MCF 10A (cell line): ENCODE measurements at regions not wholly inside any gene's neighbourhood (a gene's known extent, or its start where the extent isn't known, plus 50 kb on each side); places are given as distances from the start of the nearest gene placed in this dataset.

Experiments used
- BruUV-seq: library from RNA; stranded (reverse); fragments of 400-500 nt; replicated peaks from 2 replicates; lab custom pipeline; 2021; lab: Mats Ljungman, UMichigan
- CTCF ChIA-PET: fragments of 300-600 bp; sonication (Branson Sonifier 250); formaldehyde crosslinking; extraction: SDS; loops from one replicate; lab custom pipeline; 2021; ENCODE audit warnings: antibody characterized with exemption, inconsistent platforms; lab: Yijun Ruan, JAX
- POLR2A ChIA-PET: fragments of 300-600, 350-650 bp; sonication (Branson Sonifier 250); formaldehyde crosslinking; extraction: SDS; loops from one replicate; lab custom pipeline; 2020; ENCODE audit warnings: antibody characterized with exemption, inconsistent platforms; lab: Yijun Ruan, JAX
- DNase-seq: peaks from one replicate; pipeline ENCODE4 v3.0.0-alpha.2; 2018; ENCODE audit not compliant: unreplicated experiment
- H3K27ac Mint-ChIP-seq: one replicate; pipeline ENCODE4 v1.8.0; 2022; ENCODE audit warnings: mild to moderate bottlenecking, low read depth, mixed read lengths; ENCODE audit not compliant: unreplicated experiment
- H3K27me3 Mint-ChIP-seq: one replicate; pipeline ENCODE4 v1.8.0; 2022; ENCODE audit warnings: mixed read lengths; ENCODE audit not compliant: insufficient read depth, unreplicated experiment
- H3K36me3 Mint-ChIP-seq: one replicate; pipeline ENCODE4 v1.8.0; 2022; ENCODE audit warnings: mild to moderate bottlenecking, moderate library complexity, mixed read lengths; ENCODE audit not compliant: insufficient read depth, unreplicated experiment
- H3K4me1 Mint-ChIP-seq: one replicate; pipeline ENCODE4 v1.8.0; 2022; ENCODE audit warnings: mixed read lengths; ENCODE audit not compliant: insufficient read depth, unreplicated experiment
- H3K4me3 Mint-ChIP-seq: one replicate; pipeline ENCODE4 v1.8.0; 2022; ENCODE audit warnings: mild to moderate bottlenecking, moderate library complexity, mixed read lengths; ENCODE audit not compliant: unreplicated experiment
- H3K9me3 Mint-ChIP-seq: one replicate; pipeline ENCODE4 v1.8.0; 2022; ENCODE audit warnings: mixed read lengths; ENCODE audit not compliant: unreplicated experiment
- intact Hi-C: fragments of 100-400 bp; cut with micrococcal nuclease; formaldehyde crosslinking; loops from 2 replicates; pipeline ENCODE4 v1.14.1; 2022
- TF ChIP-seq, protein P1 (sequence below): fragments of 200-600 bp; IDR thresholded peaks from one replicate; pipeline ENCODE4 v1.8.0; 2022; ENCODE audit warnings: antibody characterized with exemption, mild to moderate bottlenecking; ENCODE audit not compliant: unreplicated experiment

DNA sequence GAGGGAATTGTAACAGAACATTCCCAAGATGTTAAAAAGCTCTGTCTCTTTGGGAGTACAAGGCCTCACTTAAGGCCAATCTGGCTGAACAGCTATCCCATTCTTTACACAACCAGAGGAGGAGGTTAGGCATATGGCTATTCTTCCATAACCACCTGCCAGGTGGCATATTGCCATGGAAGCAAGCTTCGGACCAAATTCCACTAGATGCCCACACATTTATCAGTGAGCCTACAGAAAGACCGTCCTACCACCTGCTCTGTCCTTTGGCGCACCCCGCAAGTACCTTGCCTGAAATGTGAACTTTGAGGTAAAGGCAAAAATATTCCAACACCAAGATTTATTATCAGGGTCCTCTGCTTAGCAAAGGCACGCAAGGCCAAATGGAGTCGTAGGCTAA, 519.9 kb upstream of the TNP1 start:
- Mint-ChIP-seq H3K27me3 (no peaks in the 10 kb centered on the region), H3K4me1 (peaks cover under 1% of the 10 kb centered on the region), H3K4me3 (no peak overlapping the region), H3K9me3 (no peaks in the 10 kb centered on the region), H3K36me3 (no peaks in the 10 kb centered on the region), H3K27ac (no peak overlapping the region)
- POLR2A ChIA-PET, result no interaction called here
- intact Hi-C loops, result no loop called here
- DNase-seq, result no peak
- CTCF ChIA-PET, result interaction anchor here (2.2 kb wide), 1 partner anchor 9 kb away, joined by 7 read pairs; no protein-coding TSS in a partner anchor
- TF ChIP-seq, protein P1, sequence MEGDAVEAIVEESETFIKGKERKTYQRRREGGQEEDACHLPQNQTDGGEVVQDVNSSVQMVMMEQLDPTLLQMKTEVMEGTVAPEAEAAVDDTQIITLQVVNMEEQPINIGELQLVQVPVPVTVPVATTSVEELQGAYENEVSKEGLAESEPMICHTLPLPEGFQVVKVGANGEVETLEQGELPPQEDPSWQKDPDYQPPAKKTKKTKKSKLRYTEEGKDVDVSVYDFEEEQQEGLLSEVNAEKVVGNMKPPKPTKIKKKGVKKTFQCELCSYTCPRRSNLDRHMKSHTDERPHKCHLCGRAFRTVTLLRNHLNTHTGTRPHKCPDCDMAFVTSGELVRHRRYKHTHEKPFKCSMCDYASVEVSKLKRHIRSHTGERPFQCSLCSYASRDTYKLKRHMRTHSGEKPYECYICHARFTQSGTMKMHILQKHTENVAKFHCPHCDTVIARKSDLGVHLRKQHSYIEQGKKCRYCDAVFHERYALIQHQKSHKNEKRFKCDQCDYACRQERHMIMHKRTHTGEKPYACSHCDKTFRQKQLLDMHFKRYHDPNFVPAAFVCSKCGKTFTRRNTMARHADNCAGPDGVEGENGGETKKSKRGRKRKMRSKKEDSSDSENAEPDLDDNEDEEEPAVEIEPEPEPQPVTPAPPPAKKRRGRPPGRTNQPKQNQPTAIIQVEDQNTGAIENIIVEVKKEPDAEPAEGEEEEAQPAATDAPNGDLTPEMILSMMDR, result no peak
- no TSS peak for BruUV-seq

DNA sequence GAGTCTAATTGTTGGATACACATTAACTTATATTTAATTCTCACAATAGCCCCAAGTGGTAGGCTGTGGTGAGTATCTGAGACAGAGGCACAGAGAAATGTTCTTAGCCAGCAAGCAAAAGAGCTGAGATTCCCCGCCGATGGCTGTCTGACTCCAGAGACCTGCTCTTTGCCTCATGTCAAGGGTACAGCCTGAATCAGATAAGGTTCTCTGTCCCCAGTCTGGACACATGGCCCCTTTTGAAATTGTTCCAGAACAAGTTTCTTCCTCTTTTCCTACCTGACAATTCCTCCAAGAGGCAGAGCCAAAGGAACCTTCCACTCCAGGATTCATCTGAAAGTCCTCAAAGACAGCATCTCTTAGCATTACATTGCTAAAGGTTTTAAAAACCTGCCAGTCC, 512.9 kb upstream of the TNP1 start:
- BruUV-seq, result no TSS peak
- H3K27me3 Mint-ChIP-seq, result no peaks in the 10 kb centered on the region
- POLR2A ChIA-PET, result no interaction called here
- no peaks in the 10 kb centered on the region for H3K9me3 Mint-ChIP-seq
- DNase-seq, result no peak
- intact Hi-C loops, result loop anchor here (5.0 kb wide), 1 partner anchor 280 kb away; no protein-coding TSS in a partner anchor
- CTCF ChIA-PET, result no interaction called here
- H3K36me3 Mint-ChIP-seq, result no peaks in the 10 kb centered on the region
- TF ChIP-seq, protein P1, result no peak
- no peak overlapping the region for H3K27ac Mint-ChIP-seq
- H3K4me1 Mint-ChIP-seq, result peaks cover 12% of the 10 kb centered on the region
- H3K4me3 Mint-ChIP-seq, result no peak overlapping the region

DNA sequence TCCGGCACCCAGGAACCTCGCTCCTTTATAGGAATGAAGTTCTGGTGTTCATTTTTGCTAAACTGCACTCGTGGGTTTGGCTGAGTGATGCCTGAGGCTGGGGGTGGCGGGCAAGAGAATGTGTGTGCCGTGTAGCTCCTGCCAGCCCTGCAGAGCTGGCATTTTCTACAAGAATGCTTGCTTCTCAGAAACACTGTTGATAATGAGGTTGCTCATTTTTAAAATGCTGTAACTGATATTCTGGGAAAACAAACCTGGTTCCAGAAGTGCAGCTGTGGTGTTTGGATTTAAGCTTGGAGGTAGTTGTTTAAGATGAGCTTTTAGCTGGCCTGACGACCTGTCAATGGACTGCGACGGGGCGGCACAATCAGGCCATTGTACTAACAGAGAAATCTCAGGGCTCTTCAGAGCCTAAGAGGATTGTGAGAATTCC, 511.9 kb upstream of the TNP1 start:
- no peak overlapping the region for H3K4me3 Mint-ChIP-seq
- H3K4me1 Mint-ChIP-seq, result peaks cover 12% of the 10 kb centered on the region
- intact Hi-C loops, result loop anchor here (2.0 to 5.0 kb wide), 2 partner anchors 281 to 673 kb away; no protein-coding TSS in a partner anchor
- TF ChIP-seq, protein P1, result no peak
- no peaks in the 10 kb centered on the region for H3K36me3 Mint-ChIP-seq
- H3K27ac Mint-ChIP-seq, result no peak overlapping the region
- ChIA-PET CTCF (interaction anchor here (1.5 to 2.2 kb wide), 2 partner anchors 9 to 673 kb away, joined by 4 to 7 read pairs; no protein-coding TSS in a partner anchor), POLR2A (no interaction called here)
- no TSS peak for BruUV-seq
- DNase-seq, result no peak
- no peaks in the 10 kb centered on the region for H3K9me3 Mint-ChIP-seq
- no peaks in the 10 kb centered on the region for H3K27me3 Mint-ChIP-seq

DNA sequence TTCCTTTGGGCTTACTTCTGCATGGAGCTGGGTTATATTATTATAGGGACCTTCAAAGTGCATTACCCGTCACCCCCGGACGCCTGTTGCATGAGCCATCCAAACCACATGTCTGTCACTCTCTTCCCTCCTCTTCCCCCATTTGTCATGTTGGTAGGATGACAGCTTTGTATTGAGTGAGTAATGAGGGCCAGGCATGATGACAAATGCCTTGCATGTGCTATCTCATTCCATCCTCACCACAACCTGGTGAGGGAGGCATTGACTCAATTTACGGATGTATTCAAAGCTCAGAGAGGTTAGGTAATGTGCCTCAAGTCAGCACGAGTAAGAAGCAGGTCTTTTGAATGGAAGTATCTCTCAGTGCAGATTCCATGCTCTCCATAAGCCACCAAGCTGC, 510.5 kb upstream of the TNP1 start:
- no peaks in the 10 kb centered on the region for H3K36me3 Mint-ChIP-seq
- peak; percentile 75 for DNase-seq
- no peaks in the 10 kb centered on the region for H3K27me3 Mint-ChIP-seq
- no peaks in the 10 kb centered on the region for H3K9me3 Mint-ChIP-seq
- no TSS peak for BruUV-seq
- TF ChIP-seq, protein P1, result no peak
- intact Hi-C loops, result loop anchor here (1.0 to 5.0 kb wide), 4 partner anchors 140 to 672 kb away; no protein-coding TSS in a partner anchor
- ChIA-PET POLR2A (interaction anchor here (0.5 to 1.1 kb wide), 2 partner anchors 137 to 140 kb away, joined by 3 to 4 read pairs; no protein-coding TSS in a partner anchor), CTCF (interaction anchor here (0.7 to 2.2 kb wide), 8 partner anchors 10 to 672 kb away, joined by 3 to 7 read pairs (median 4); no protein-coding TSS in a partner anchor)
- peaks cover 12% of the 10 kb centered on the region for H3K4me1 Mint-ChIP-seq
- no peak overlapping the region for H3K27ac Mint-ChIP-seq
- H3K4me3 Mint-ChIP-seq, result no peak overlapping the region
